Hepatocyte (in vitro differentiated cells): ENCODE measurements at regions not wholly inside any gene's neighbourhood (a gene's known extent, or its start where the extent isn't known, plus 50 kb on each side); places are given as distances from the start of the nearest gene placed in this dataset.

ENCODE experiments used
- DNase-seq: peaks from one replicate; pipeline ENCODE4 v3.0.0-alpha.2; 2016; ENCODE audit warnings: low spot score
- H2AFZ ChIP-seq: fragments of 200-600 bp; sonication (generic); 2 replicates; pipeline ENCODE4 v1.6.0; 2016; ENCODE audit warnings: antibody characterized with exemption, mild to moderate bottlenecking
- H3K27ac ChIP-seq: fragments of 200-600 bp; sonication (generic); 2 replicates; pipeline ENCODE4 v1.5.1; 2016; ENCODE audit warnings: mild to moderate bottlenecking
- H3K27me3 ChIP-seq: fragments of 200-600 bp; sonication (generic); 2 replicates; pipeline ENCODE4 v1.6.1; 2016
- H3K36me3 ChIP-seq: fragments of 200-600 bp; sonication (generic); replicated peaks from 2 replicates; pipeline ENCODE4 v1.5.1; 2016; ENCODE audit warnings: low read depth; ENCODE audit not compliant: insufficient read depth
- H3K4me1 ChIP-seq: fragments of 200-600 bp; sonication (generic); 2 replicates; pipeline ENCODE4 v1.5.1; 2016; ENCODE audit warnings: mild to moderate bottlenecking, moderate library complexity; ENCODE audit not compliant: insufficient read depth
- H3K4me2 ChIP-seq: fragments of 200-600 bp; sonication (generic); 2 replicates; pipeline ENCODE4 v1.6.0; 2016
- H3K4me3 ChIP-seq: fragments of 200-600 bp; sonication (generic); 2 replicates; pipeline ENCODE4 v1.5.1; 2016; ENCODE audit warnings: mild to moderate bottlenecking
- H3K79me2 ChIP-seq: fragments of 200-600 bp; sonication (generic); 2 replicates; pipeline ENCODE4 v1.6.0; 2017; ENCODE audit warnings: mild to moderate bottlenecking
- H3K9me2 ChIP-seq: fragments of 200-600 bp; sonication (generic); replicated peaks from 2 replicates; pipeline ENCODE4 v1.6.0; 2017; ENCODE audit warnings: mild to moderate bottlenecking; ENCODE audit not compliant: insufficient read depth
- H3K9me3 ChIP-seq: fragments of 200-600 bp; sonication (generic); 2 replicates; pipeline ENCODE4 v1.5.1; 2016; ENCODE audit warnings: low read depth, mild to moderate bottlenecking
- H4K20me1 ChIP-seq: fragments of 200-600 bp; sonication (generic); 2 replicates; pipeline ENCODE4 v1.6.0; 2016; ENCODE audit warnings: mild to moderate bottlenecking; ENCODE audit not compliant: insufficient read depth, poor library complexity, severe bottlenecking
- CTCF ChIP-seq: fragments of 200-600 bp; sonication (generic); IDR thresholded peaks from 2 replicates; pipeline ENCODE4 v1.5.1; 2016; ENCODE audit warnings: antibody characterized with exemption, mild to moderate bottlenecking; ENCODE audit not compliant: poor library complexity
- EZH2 ChIP-seq: fragments of 200-600 bp; sonication (generic); IDR thresholded peaks from 2 replicates; pipeline ENCODE4 v1.6.1; 2016; ENCODE audit warnings: antibody characterized with exemption, mild to moderate bottlenecking, borderline replicate concordance
- EZH2phosphoT487 ChIP-seq: fragments of 200-600 bp; sonication (generic); IDR thresholded peaks from one replicate; pipeline ENCODE4 v1.6.1; 2018; ENCODE audit warnings: antibody characterized with exemption, mild to moderate bottlenecking, low read depth, moderate library complexity; ENCODE audit not compliant: unreplicated experiment, severe bottlenecking
- WGBS: methylation state at CpG from one replicate; pipeline ENCODE4 v1.1.6; 2016; ENCODE audit warnings: low lambda C conversion rate; ENCODE audit errors: missing lambda C conversion rate; 5-methylcytosine and 5-hydroxymethylcytosine counted together

- Histone ChIP-seq H3K36me3 (no peaks in the 10 kb centered on the region), H3K9me3 (peaks cover 8% of the 10 kb centered on the region), H2AFZ (no peak overlapping the region), H3K4me3 (no peak overlapping the region), H3K4me2 (no peak overlapping the region), H3K27ac (no peak overlapping the region), H3K79me2 (no peaks in the 10 kb centered on the region), H3K27me3 (no peaks in the 10 kb centered on the region), H4K20me1 (no peaks in the 10 kb centered on the region), H3K9me2 (no peaks in the 10 kb centered on the region), H3K4me1 (no peaks in the 10 kb centered on the region)
- 86% methylated on average over 1 of the region's 1 CpG for WGBS
- DNase-seq = no peak
- no peak for TF ChIP-seq CTCF
- no peak for TF ChIP-seq EZH2phosphoT487
- no peak for TF ChIP-seq EZH2
Observed at GRCh38 chr13:111025310-111025709, 89.8 kb upstream of the ARHGEF7 start.

- no peaks in the 10 kb centered on the region for H3K36me3 ChIP-seq
- WGBS = 87% methylated on average over 6 of the region's 6 CpGs
- no peaks in the 10 kb centered on the region for H3K27me3 ChIP-seq
- H3K9me2 ChIP-seq = no peaks in the 10 kb centered on the region
- DNase-seq = no peak
- H3K9me3 ChIP-seq = peaks cover 8% of the 10 kb centered on the region
- no peak overlapping the region for H2AFZ ChIP-seq
- no peaks in the 10 kb centered on the region for H4K20me1 ChIP-seq
- H3K4me1 ChIP-seq = no peaks in the 10 kb centered on the region
- H3K4me3 ChIP-seq = no peak overlapping the region
- no peak for TF ChIP-seq CTCF
- no peak for TF ChIP-seq EZH2
- TF ChIP-seq EZH2phosphoT487 = no peak
- no peak overlapping the region for H3K4me2 ChIP-seq
- H3K79me2 ChIP-seq = no peaks in the 10 kb centered on the region
- no peak overlapping the region for H3K27ac ChIP-seq
Observed at GRCh38 chr13:111022886-111023285, 92.2 kb upstream of the ARHGEF7 start.

- no peaks in the 10 kb centered on the region for H3K79me2 ChIP-seq
- DNase-seq = no peak
- no peaks in the 10 kb centered on the region for H3K36me3 ChIP-seq
- H3K9me3 ChIP-seq = peaks cover 8% of the 10 kb centered on the region
- H2AFZ ChIP-seq = no peak overlapping the region
- no peaks in the 10 kb centered on the region for H3K9me2 ChIP-seq
- H3K27me3 ChIP-seq = no peaks in the 10 kb centered on the region
- H3K4me2 ChIP-seq = no peak overlapping the region
- H3K4me1 ChIP-seq = no peaks in the 10 kb centered on the region
- no peak for TF ChIP-seq CTCF
- no peak for TF ChIP-seq EZH2phosphoT487
- TF ChIP-seq EZH2 = no peak
- WGBS = 75% methylated on average over 1 of the region's 1 CpG
- H3K4me3 ChIP-seq = no peak overlapping the region
- H4K20me1 ChIP-seq = no peaks in the 10 kb centered on the region
- H3K27ac ChIP-seq = no peak overlapping the region
Observed at GRCh38 chr13:111022241-111022640, 92.9 kb upstream of the ARHGEF7 start.

- H3K9me2 ChIP-seq = no peaks in the 10 kb centered on the region
- no peak overlapping the region for H3K27ac ChIP-seq
- H3K36me3 ChIP-seq = no peaks in the 10 kb centered on the region
- no peaks in the 10 kb centered on the region for H3K4me1 ChIP-seq
- 83% methylated on average over 1 of the region's 1 CpG for WGBS
- no peaks in the 10 kb centered on the region for H3K79me2 ChIP-seq
- H3K9me3 ChIP-seq = peaks cover 8% of the 10 kb centered on the region
- H3K4me2 ChIP-seq = no peak overlapping the region
- no peaks in the 10 kb centered on the region for H3K27me3 ChIP-seq
- H3K4me3 ChIP-seq = no peak overlapping the region
- H2AFZ ChIP-seq = no peak overlapping the region
- no peak for DNase-seq
- H4K20me1 ChIP-seq = no peaks in the 10 kb centered on the region
- TF ChIP-seq EZH2phosphoT487 = no peak
- no peak for TF ChIP-seq EZH2
- no peak for TF ChIP-seq CTCF
Observed at GRCh38 chr13:111021270-111021669, 93.8 kb upstream of the ARHGEF7 start.
